Testis (tissue), 2 donors: ENCODE measurements at regions not wholly inside any gene's neighbourhood (a gene's known extent, or its start where the extent isn't known, plus 50 kb on each side); places are given as distances from the start of the nearest gene placed in this dataset.

Source experiments
- CTCF ChIP-seq, 3 experiments: fragments of 450-650 bp in 2 of 3; fragments of 200-600 bp in 1 of 3; sonication (generic) in 1 of 3; IDR thresholded peaks; one replicate each; pipeline ENCODE4 v1.5.1; 2016 to 2019; ENCODE audit warnings: antibody characterized with exemption in 3 of 3, mild to moderate bottlenecking in 2 of 3, moderate library complexity in 1 of 3
- POLR2A ChIP-seq: fragments of 450-650 bp; IDR thresholded peaks from one replicate; pipeline ENCODE4 v1.6.1; 2017; ENCODE audit warnings: antibody characterized with exemption, mild to moderate bottlenecking, moderate library complexity

- TF ChIP-seq CTCF (IDR thresholded peaks at IDR 0.05) (no peak), POLR2A (no peak)
Measured at GRCh38 chr5:88502179-88503040, 233.8 kb upstream of the TMEM161B start.
